DMS79 treated with DMSO at 0.1 percent for 48 hours (cell line): ENCODE measurements at regions not wholly inside any gene's neighbourhood (a gene's known extent, or its start where the extent isn't known, plus 50 kb on each side); places are given as distances from the start of the nearest gene placed in this dataset.
A peak's percentile ranks its signal among the peaks of the same experiment; 100 is the strongest.

Source experiments
- DNase-seq: peaks from one replicate; lab custom pipeline; 2025; lab: John Stamatoyannopoulos, UW

- no peak for DNase-seq
These were observed 80.0 kb upstream of the TMEM106B start for GRCh38 chr7:12131122-12131521.

- no peak for DNase-seq
These were observed 77.2 kb upstream of the TMEM106B start for GRCh38 chr7:12133865-12134264.

GRCh38 chr7:12136523-12136922 lies 74.6 kb upstream of the TMEM106B start:
- DNase-seq: no peak

- DNase-seq: no peak
These were observed 73.8 kb upstream of the TMEM106B start for GRCh38 chr7:12137283-12137682.

- no peak for DNase-seq
These were observed 72.7 kb upstream of the TMEM106B start for GRCh38 chr7:12138421-12138820.

- no peak for DNase-seq
These were observed 71.7 kb upstream of the TMEM106B start for GRCh38 chr7:12139416-12139815.

GRCh38 chr7:12146813-12147212 lies 64.3 kb upstream of the TMEM106B start:
- DNase-seq: peak; percentile 12

GRCh38 chr7:12152196-12152918 lies 58.7 kb upstream of the TMEM106B start:
- no peak for DNase-seq

GRCh38 chr7:12154119-12154518 lies 57.0 kb upstream of the TMEM106B start:
- no peak for DNase-seq

GRCh38 chr7:12157517-12157916 lies 53.6 kb upstream of the TMEM106B start:
- DNase-seq: no peak

GRCh38 chr7:12158334-12159060 lies 52.6 kb upstream of the TMEM106B start:
- DNase-seq: no peak

- DNase-seq: no peak
These were observed 49.9 kb upstream of the TMEM106B start for GRCh38 chr7:12161146-12161545.
